RWPE1 (cell line): ENCODE measurements at regions not wholly inside any gene's neighbourhood (a gene's known extent, or its start where the extent isn't known, plus 50 kb on each side); places are given as distances from the start of the nearest gene placed in this dataset.

ENCODE experiments used
- CTCF ChIA-PET: fragments of 350-600 bp; sonication (Branson Sonifier 250); formaldehyde crosslinking; extraction: SDS; loops from one replicate; lab custom pipeline; 2021; lab: Yijun Ruan, JAX
- POLR2A ChIA-PET: fragments of 400-600 bp; formaldehyde crosslinking; extraction: SDS; loops from one replicate; lab custom pipeline; 2020; ENCODE audit warnings: antibody characterized with exemption; ENCODE audit not compliant: low non-redundant PET; lab: Yijun Ruan, JAX
- DNase-seq: peaks from one replicate; pipeline ENCODE4 v3.0.0; 2012; ENCODE audit warnings: low spot score
- H3K27ac ChIP-seq: fragments of 450-650 bp; 2 replicates; pipeline ENCODE4 v1.5.1; 2017
- TF ChIP-seq, protein P1 (sequence below): fragments of 450-650 bp; conservative IDR thresholded peaks from 2 replicates; pipeline ENCODE4 v1.5.1; 2017; ENCODE audit warnings: low read depth, mild to moderate bottlenecking

GRCh38 chr5:52255308-52255707 is 532.4 kb upstream of the ITGA1 start:
- H3K27ac ChIP-seq, result no peak overlapping the region
- ChIA-PET POLR2A (no interaction called here), CTCF (no interaction called here)

GRCh38 chr5:52262844-52263243 is 524.9 kb upstream of the ITGA1 start:
- POLR2A ChIA-PET, result no interaction called here
- CTCF ChIA-PET, result no interaction called here
- no peak for DNase-seq
- TF ChIP-seq, protein P1, sequence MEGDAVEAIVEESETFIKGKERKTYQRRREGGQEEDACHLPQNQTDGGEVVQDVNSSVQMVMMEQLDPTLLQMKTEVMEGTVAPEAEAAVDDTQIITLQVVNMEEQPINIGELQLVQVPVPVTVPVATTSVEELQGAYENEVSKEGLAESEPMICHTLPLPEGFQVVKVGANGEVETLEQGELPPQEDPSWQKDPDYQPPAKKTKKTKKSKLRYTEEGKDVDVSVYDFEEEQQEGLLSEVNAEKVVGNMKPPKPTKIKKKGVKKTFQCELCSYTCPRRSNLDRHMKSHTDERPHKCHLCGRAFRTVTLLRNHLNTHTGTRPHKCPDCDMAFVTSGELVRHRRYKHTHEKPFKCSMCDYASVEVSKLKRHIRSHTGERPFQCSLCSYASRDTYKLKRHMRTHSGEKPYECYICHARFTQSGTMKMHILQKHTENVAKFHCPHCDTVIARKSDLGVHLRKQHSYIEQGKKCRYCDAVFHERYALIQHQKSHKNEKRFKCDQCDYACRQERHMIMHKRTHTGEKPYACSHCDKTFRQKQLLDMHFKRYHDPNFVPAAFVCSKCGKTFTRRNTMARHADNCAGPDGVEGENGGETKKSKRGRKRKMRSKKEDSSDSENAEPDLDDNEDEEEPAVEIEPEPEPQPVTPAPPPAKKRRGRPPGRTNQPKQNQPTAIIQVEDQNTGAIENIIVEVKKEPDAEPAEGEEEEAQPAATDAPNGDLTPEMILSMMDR, result no peak
- no peak overlapping the region for H3K27ac ChIP-seq

More at GRCh38 chr5:52255308-52255707, 532.4 kb upstream of the ITGA1 start:
- no peak for DNase-seq
- TF ChIP-seq, protein P1, result no peak

- no peak for DNase-seq
- H3K27ac ChIP-seq, result no peak overlapping the region
- POLR2A ChIA-PET, result no interaction called here
- CTCF ChIA-PET, result interaction anchor here (0.5 to 0.7 kb wide), 2 partner anchors 358 to 1437 kb away, joined by 3 read pairs; no protein-coding TSS in a partner anchor
- TF ChIP-seq, protein P1, result no peak
These were observed 518.3 kb upstream of the ITGA1 start for GRCh38 chr5:52269401-52269800.

DNA sequence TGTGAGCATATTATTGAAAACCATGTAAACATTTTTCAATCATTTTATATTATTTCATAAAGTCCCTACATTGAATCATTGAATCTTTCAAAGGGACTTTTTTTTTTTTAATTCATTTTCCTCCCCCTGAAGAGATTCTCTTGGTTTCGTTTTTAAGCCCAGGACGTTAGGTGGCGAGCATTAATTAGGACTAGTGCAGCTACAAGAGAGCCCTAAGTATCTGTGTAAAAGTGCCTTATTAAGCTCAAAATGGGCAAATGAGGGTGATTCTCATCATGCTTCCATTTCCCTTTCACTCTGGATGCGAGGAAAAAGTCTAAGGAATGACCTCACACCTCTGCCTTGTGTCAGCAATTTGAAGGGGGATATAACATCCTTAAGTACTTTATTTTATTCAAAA is 517.9 kb upstream of the ITGA1 start:
- TF ChIP-seq, protein P1, result no peak
- no peak for DNase-seq
- H3K27ac ChIP-seq, result no peak overlapping the region
- ChIA-PET CTCF (interaction anchor here (0.7 kb wide), 1 partner anchor 159 kb away, joined by 3 read pairs; no protein-coding TSS in a partner anchor), POLR2A (no interaction called here)

- TF ChIP-seq, protein P1, result no peak
- DNase-seq, result no peak
- no peak overlapping the region for H3K27ac ChIP-seq
- CTCF ChIA-PET, result interaction anchor here (0.6 kb wide), 1 partner anchor 108 kb away, joined by 3 read pairs; no protein-coding TSS in a partner anchor
- POLR2A ChIA-PET, result no interaction called here
These were observed 512.1 kb upstream of the ITGA1 start for GRCh38 chr5:52275639-52276038.

GRCh38 chr5:52277101-52277500 is 510.6 kb upstream of the ITGA1 start:
- TF ChIP-seq, protein P1, result no peak
- ChIA-PET POLR2A (no interaction called here), CTCF (no interaction called here)
- DNase-seq, result no peak
- no peak overlapping the region for H3K27ac ChIP-seq
